Activated effector memory CD4-positive, alpha-beta T cell treated with anti-CD3 and anti-CD28 coated beads, Interleukin-2, amount 50 U/mL, for 16 hours (primary cell): ENCODE measurements at regions not wholly inside any gene's neighbourhood (a gene's known extent, or its start where the extent isn't known, plus 50 kb on each side); places are given as distances from the start of the nearest gene placed in this dataset.
"Not testable (repeated sequence)": the region's sequence is repeated elsewhere in the genome, so short reads cannot be mapped to it uniquely, and the experiment has no call there.

Source experiments
- DNase-seq: peaks from one replicate; pipeline ENCODE4 v3.0.0-alpha.2; 2020

GRCh38 chr2:87075054-87075790 lies 53.6 kb upstream of the PLGLB1 start:
- peak; percentile 77 for DNase-seq

- DNase-seq = peak; percentile 86
Observed at GRCh38 chr2:87075791-87076252, 54.2 kb upstream of the PLGLB1 start.

- DNase-seq = peak; percentile 98
Observed at GRCh38 chr2:87076253-87077123, 54.8 kb upstream of the PLGLB1 start.

GRCh38 chr2:87077124-87077446 lies 55.4 kb upstream of the PLGLB1 start:
- DNase-seq = not testable (repeated sequence)

- not testable (repeated sequence) for DNase-seq
Observed at GRCh38 chr2:87081727-87082126, 60.1 kb upstream of the PLGLB1 start.

GRCh38 chr2:87088079-87088478 lies 66.4 kb upstream of the PLGLB1 start:
- not testable (repeated sequence) for DNase-seq

GRCh38 chr2:87089401-87089800 lies 67.8 kb upstream of the PLGLB1 start:
- DNase-seq = not testable (repeated sequence)

GRCh38 chr2:87093252-87093651 lies 71.6 kb upstream of the PLGLB1 start:
- not testable (repeated sequence) for DNase-seq

GRCh38 chr2:87093937-87094529 lies 72.4 kb upstream of the PLGLB1 start:
- not testable (repeated sequence) for DNase-seq

GRCh38 chr2:87095804-87096203 lies 74.2 kb upstream of the PLGLB1 start:
- DNase-seq = not testable (repeated sequence)

GRCh38 chr2:87128761-87129553 lies 107.3 kb upstream of the PLGLB1 start:
- not testable (repeated sequence) for DNase-seq

- DNase-seq = not testable (repeated sequence)
Observed at GRCh38 chr2:87132577-87132976, 110.9 kb upstream of the PLGLB1 start.

GRCh38 chr2:87151835-87152493 lies 130.3 kb upstream of the PLGLB1 start:
- DNase-seq = not testable (repeated sequence)

- DNase-seq = not testable (repeated sequence)
Observed at GRCh38 chr2:87174454-87174853, 152.8 kb upstream of the PLGLB1 start.

GRCh38 chr2:87183373-87183772 lies 161.7 kb upstream of the PLGLB1 start:
- DNase-seq = not testable (repeated sequence)

- not testable (repeated sequence) for DNase-seq
Observed at GRCh38 chr2:87184260-87184659, 162.6 kb upstream of the PLGLB1 start.

- not testable (repeated sequence) for DNase-seq
Observed at GRCh38 chr2:87189214-87189613, 167.6 kb upstream of the PLGLB1 start.

- not testable (repeated sequence) for DNase-seq
Observed at GRCh38 chr2:87193336-87193735, 171.7 kb upstream of the PLGLB1 start.

- DNase-seq = not testable (repeated sequence)
Observed at GRCh38 chr2:87194254-87194999, 172.8 kb upstream of the PLGLB1 start.

GRCh38 chr2:87196720-87197388 lies 175.2 kb upstream of the PLGLB1 start:
- not testable (repeated sequence) for DNase-seq

- DNase-seq = not testable (repeated sequence)
Observed at GRCh38 chr2:87198422-87198821, 176.8 kb upstream of the PLGLB1 start.
